Midbrain (tissue), 1 donor: ENCODE measurements at regions not wholly inside any gene's neighbourhood (a gene's known extent, or its start where the extent isn't known, plus 50 kb on each side); places are given as distances from the start of the nearest gene placed in this dataset.

ENCODE experiments used
- DNase-seq: peaks from one replicate; lab custom pipeline; 2025; lab: John Stamatoyannopoulos, UW

DNA sequence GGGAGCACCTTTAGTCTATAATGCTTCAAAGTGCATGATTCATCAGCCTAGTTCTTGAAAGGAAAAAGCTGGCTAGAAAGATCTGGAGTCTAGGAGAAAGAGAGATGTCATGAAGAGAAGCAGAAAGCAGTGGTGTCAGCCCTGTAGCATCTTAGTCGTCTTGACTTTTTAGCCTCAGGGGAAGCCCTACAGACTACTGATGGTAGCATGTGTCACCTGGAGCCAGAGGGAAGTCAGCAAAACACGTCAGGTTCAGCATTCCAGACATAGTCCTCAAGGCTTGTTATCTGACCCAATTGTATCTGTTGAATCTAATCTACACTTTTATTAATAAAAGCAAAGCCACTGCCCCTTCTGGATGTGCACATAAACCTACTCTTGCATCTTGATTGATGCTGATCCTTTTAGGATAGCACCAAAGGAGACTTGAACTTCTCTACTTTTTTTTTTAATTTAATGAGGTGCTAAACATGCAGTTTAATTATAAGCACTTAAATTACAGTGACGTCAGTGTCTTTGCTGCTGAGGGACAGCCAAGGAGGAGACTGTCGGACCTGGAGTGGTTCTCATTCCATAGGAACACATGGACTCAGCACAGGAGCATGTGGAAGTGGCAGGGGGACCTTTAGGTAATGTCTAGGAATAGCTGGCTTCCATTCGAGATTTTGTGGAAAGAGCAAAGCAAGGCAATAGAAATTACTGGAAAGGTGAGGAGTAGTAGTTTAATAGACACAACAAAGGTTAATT is 525.5 kb upstream of the SGCG start:
- DNase-seq: no peak

- DNase-seq: no peak
These were observed 518.0 kb upstream of the SGCG start for GRCh38 chr13:22662771-22663170.

GRCh38 chr13:22665506-22665905 is 515.3 kb upstream of the SGCG start:
- DNase-seq: no peak

- no peak for DNase-seq
These were observed 490.0 kb upstream of the SGCG start for GRCh38 chr13:22690756-22691155.

DNA sequence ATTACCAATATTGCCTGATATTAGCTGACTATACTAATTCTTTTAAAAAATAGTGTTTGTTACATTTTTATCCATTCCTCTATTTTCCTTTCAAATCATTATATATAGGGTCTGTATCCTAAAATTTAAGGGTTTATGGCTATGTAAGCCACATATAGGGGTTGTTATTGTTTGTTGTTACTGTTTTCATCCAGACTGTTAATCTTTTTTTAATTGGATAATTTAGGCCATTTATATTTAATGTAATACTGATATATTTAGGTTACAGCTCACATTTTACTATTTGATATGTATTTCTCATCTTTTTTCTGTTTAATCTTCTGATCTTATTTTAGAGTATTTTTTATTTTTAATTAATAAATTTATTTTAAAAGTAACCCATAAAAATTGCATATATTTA is 487.1 kb upstream of the SGCG start:
- DNase-seq: no peak

DNA sequence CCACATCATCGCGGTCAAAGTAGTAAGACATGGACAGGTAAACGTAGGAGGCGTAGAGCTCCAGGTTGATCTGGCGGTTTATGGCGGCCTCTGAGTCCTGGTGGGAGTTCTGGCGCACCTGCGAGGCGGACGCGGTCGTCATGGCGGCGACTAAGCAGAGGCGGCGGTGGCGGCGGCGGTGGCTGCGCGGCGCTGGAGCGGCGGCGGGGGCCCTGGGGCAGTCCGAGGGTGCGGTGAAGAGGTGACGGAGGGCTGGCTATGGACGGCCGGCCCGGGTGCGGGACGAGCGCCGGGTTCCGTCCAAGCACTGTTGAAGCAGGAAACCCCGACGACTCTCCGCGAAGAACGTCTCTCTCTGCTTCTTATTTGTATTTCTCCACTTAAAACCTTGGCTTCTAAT is 484.3 kb upstream of the SGCG start:
- no peak for DNase-seq

DNA sequence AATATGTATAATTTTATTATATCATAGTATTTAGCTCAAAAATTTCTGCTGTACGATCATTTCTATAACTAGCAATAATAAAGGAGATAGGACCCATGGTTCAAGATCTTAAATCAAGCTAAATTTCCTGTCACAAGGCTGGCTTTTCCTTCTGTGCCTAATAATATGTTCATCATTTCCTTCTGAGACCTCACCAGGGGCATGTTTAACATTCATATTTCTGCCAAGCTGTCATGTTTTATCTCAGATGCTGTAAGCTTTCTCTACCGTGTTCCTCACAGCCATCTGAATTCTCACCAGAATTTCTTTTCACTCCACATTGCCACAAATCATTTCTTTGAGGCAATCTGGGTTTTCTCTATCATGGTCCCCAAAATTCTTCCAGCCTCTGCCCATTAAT is 482.3 kb upstream of the SGCG start:
- no peak for DNase-seq

GRCh38 chr13:22700246-22700887 is 480.4 kb upstream of the SGCG start:
- no peak for DNase-seq

GRCh38 chr13:22703601-22704209 is 477.1 kb upstream of the SGCG start:
- no peak for DNase-seq

GRCh38 chr13:22707946-22708345 is 472.8 kb upstream of the SGCG start:
- DNase-seq: no peak

GRCh38 chr13:22717036-22717435 is 463.7 kb upstream of the SGCG start:
- DNase-seq: peak; percentile 52

GRCh38 chr13:22726726-22727125 is 454.1 kb upstream of the SGCG start:
- DNase-seq: no peak

DNA sequence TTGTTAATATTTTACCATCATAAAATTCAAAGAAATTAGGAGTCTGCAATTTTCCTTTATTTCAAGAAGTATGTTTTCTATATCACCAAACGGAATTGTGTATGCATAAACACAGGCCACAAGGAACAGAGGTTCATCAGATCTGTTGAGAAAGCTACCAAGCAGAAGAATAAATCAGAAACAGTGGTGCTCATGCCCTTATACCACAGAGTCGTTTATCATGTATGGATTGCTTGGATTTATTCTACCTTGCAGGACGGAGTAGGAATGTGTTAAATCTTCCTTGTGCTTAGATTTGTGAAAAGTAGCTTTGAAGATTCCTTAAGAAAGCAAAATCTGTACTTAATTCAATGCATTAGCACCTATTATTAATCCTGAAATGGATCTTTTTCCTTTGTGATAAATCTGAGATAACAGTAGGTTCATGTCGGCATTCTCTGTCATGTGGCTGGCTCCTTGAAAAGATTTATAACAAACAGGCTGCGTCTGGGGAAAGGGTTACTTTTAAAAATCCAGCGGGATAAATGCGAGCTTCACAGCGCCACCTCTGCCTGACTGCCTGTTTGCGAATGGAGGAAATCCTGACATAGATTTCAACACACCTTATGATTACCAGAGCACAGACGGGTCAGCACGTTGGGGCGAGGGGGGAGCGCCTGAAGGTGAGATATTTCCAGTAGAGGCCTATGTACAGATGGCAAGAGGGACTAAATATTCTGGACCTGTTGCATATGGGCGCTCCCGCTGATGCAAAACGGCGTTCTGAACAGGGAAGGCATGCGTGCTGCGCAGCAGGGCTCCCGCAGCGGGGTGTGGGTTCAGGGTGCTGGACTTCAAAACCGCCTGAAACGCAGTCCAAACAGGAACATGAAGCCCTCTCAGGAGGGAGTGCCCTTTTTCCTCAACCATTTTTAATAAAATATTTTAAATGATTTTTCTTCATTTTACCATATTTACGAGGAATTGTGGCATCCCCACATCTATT is 445.5 kb upstream of the SGCG start:
- DNase-seq: no peak

- DNase-seq: no peak
These were observed 444.6 kb upstream of the SGCG start for GRCh38 chr13:22736084-22736767.

DNA sequence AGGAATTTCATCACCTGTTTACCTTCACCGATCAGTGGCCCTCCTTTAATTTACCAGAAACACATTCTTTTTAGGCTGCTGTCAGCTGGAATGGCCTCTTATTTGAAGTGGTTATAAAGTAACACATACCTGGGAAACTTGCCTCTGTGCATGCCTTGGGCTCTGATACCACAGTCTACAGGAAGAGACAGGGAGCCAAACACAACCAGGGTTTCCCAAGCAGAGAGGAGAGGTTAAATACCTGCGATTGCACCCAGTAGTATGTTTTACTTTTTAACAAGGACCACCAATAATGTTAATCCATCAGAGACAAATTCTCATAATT is 444.0 kb upstream of the SGCG start:
- DNase-seq: no peak

DNA sequence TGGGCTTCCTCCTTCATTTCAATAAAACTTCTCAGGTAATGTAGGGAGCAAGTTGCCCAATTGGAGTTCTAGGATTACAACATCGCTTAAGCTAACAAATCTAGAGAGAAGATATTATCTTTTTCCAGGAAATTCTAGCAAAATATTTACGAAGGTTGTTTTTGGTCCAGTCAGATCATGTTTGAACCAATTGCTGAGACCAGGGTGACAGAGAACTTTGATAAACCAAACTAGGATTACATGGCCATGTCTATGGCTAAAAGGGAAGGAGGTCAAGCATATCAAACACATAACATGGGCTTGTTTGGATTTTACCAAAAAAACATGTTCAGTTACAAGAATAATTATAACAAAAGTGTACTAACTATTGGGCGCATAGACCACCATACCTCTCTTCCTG is 442.4 kb upstream of the SGCG start:
- no peak for DNase-seq

GRCh38 chr13:22740264-22740663 is 440.5 kb upstream of the SGCG start:
- DNase-seq: no peak

GRCh38 chr13:22744688-22745452 is 435.9 kb upstream of the SGCG start:
- no peak for DNase-seq

DNA sequence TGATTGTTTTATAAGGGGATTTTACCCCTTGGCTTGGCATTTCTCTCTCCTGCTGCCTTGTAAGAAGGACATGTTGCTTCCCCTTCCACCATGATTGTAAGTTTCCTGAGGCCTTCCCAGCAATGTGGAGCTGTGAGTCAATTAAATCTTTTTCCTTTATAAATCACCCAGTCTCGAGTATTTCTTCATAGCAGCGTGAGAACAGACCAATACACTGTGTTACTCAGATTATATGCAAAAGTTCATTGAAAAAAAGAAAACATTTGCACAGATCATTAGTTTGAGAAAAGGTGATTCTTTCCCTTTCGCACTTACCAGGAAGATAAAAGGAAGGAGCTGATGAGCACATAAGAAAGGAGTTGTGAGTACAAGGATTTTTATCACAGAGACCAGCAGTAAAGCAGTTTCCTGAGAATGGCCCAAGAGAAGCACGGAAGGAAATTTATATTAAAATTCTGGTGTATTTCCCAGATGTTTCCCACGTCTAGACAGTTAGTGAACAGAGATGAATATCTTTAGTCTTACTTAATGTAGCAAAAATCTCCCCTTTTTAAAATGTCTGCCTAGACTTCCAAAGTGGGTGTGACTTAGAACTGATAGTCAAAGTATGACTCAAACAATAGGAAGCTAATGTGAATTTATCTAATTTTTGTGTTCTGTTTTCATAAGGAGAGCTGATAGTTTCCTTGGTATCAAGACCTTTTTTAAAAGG is 431.8 kb upstream of the SGCG start:
- DNase-seq: no peak

DNA sequence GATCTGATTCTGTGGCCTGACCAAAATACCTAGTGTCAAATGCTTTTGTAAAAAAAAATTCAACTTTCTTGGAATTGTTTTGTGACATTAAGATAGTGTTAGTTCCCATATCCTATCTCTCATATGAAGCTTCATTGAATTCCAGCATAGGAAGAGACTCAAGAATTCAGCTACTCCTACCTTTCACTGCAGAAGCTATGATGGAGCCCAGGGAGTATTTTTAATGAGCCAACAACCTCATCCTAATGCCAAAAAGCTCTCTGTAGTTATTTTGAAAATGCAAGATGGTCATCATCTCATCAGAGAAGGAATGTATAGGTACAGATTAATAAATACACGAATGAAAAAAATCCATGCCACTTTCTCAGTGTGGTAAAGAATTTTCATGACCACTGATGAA is 431.2 kb upstream of the SGCG start:
- DNase-seq: no peak
